ENCODE measurements at regions not wholly inside any gene's neighbourhood (a gene's known extent, or its start where the extent isn't known, plus 50 kb on each side); places are given as distances from the start of the nearest gene placed in this dataset.

DNA sequence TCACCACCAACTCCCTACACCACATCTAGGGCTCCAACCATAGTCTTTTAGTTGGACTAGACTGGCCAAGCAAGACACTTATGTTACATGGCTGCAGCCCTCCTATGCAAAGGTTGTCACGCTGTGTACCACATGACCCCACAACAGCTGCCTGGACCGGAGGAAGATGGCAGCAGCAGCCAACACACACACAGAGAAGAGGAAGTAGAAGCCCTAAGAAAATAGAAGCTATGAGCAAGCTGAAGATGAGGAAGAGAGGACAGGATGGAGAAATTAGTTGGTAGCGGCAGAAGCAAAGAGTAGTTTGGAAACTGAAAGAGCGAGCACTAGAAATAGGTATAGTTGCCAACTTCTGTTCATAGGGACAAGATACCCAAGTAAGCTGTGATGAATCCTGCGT, 60.8 kb upstream of the RALGPS2 start:
- TF ChIP-seq EZH2 (IDR thresholded peaks at IDR 0.05; ENCODE audit: low read length, unreplicated experiment): no peak
- TF ChIP-seq, protein P1, sequence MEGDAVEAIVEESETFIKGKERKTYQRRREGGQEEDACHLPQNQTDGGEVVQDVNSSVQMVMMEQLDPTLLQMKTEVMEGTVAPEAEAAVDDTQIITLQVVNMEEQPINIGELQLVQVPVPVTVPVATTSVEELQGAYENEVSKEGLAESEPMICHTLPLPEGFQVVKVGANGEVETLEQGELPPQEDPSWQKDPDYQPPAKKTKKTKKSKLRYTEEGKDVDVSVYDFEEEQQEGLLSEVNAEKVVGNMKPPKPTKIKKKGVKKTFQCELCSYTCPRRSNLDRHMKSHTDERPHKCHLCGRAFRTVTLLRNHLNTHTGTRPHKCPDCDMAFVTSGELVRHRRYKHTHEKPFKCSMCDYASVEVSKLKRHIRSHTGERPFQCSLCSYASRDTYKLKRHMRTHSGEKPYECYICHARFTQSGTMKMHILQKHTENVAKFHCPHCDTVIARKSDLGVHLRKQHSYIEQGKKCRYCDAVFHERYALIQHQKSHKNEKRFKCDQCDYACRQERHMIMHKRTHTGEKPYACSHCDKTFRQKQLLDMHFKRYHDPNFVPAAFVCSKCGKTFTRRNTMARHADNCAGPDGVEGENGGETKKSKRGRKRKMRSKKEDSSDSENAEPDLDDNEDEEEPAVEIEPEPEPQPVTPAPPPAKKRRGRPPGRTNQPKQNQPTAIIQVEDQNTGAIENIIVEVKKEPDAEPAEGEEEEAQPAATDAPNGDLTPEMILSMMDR (conservative IDR thresholded peaks at IDR 0.05; ENCODE audit: low read depth, low read length): no peak
- no peak for TF ChIP-seq EZH2phosphoT487 (IDR thresholded peaks at IDR 0.05; ENCODE audit: borderline replicate concordance, low read length)
